ENCODE measurements at regions not wholly inside any gene's neighbourhood (a gene's known extent, or its start where the extent isn't known, plus 50 kb on each side); places are given as distances from the start of the nearest gene placed in this dataset.

GRCh38 chr4:71230271-71231128 lies 108.3 kb upstream of the SLC4A4 start:
- peak; percentile 63 for ATAC-seq
- no peaks in the 10 kb centered on the region for H4K20me1 ChIP-seq (ENCODE audit: control insufficient read depth, insufficient read depth)
- ChIA-PET RAD21 (ENCODE audit: unreplicated experiment) (interaction anchor here (0.6 to 1.9 kb wide), 9 partner anchors 21 to 479 kb away, joined by 3 to 7 read pairs (median 4); no protein-coding TSS in a partner anchor), SMC1A (ENCODE audit: uncharacterized antibody, unreplicated experiment) (interaction anchor here (0.7 to 3.6 kb wide), 14 partner anchors 12 to 1056 kb away, joined by 3 to 20 read pairs (median 4); no protein-coding TSS in a partner anchor), CTCF (interaction anchor here (0.7 to 4.1 kb wide), 21 partner anchors 9 to 1074 kb away, joined by 3 to 34 read pairs (median 5); no protein-coding TSS in a partner anchor), POLR2A (interaction anchor here (0.6 kb wide), 1 partner anchor 481 kb away, joined by 3 read pairs; no protein-coding TSS in a partner anchor)
- H3K27me3 ChIP-seq (replicated peaks in 1 of 2; ENCODE audit: control insufficient read depth in 2 of 2, insufficient read depth in 2 of 2, low read length in 1 of 2), result peaks cover 0 to 2% of the 10 kb centered on the region in 2 experiments; a peak in 2 of 4 replicates
- BruUV-seq (replicated peaks), result no TSS peak
- no peak overlapping the region for H3K4me2 ChIP-seq (ENCODE audit: control insufficient read depth, insufficient read depth)
- intact Hi-C loops (cut with micrococcal nuclease; ENCODE audit: unreplicated experiment), result no loop called here
- TF ChIP-seq SPI1 (IDR thresholded peaks at IDR 0.05; ENCODE audit: borderline replicate concordance, insufficient read depth, low read depth, low read length) (peak; percentile 49; the same call in 1 of the 2 replicates), MEF2A (IDR thresholded peaks at IDR 0.05; ENCODE audit: insufficient read depth, low read depth, low read length) (no peak)
- no peaks in the 10 kb centered on the region for H3K36me3 ChIP-seq (ENCODE audit: control insufficient read depth in 2 of 2, insufficient read depth in 2 of 2, low read length in 1 of 2)
- H3K4me1 ChIP-seq (ENCODE audit: control insufficient read depth, insufficient read depth, low read length), result no peaks in the 10 kb centered on the region
- no peak for DNase-seq (ENCODE audit: low read depth, low spot score)
- no peak overlapping the region for H2AFZ ChIP-seq (ENCODE audit: control insufficient read depth, low read depth, low read length)
- FAIRE-seq, result no peak
- no peaks in the 10 kb centered on the region for H3K79me2 ChIP-seq (ENCODE audit: control insufficient read depth, insufficient read depth, low read length)
- no peak overlapping the region for H3K4me3 ChIP-seq
- H3K9me3 ChIP-seq (replicated peaks; ENCODE audit: control insufficient read depth, insufficient read depth, low read length), result no peaks in the 10 kb centered on the region
- H3K9ac ChIP-seq (ENCODE audit: control insufficient read depth, insufficient read depth, low read length), result no peak overlapping the region
- no peak overlapping the region for H3K27ac ChIP-seq (ENCODE audit: control insufficient read depth, insufficient read depth)
- 49% methylated on average over 11 of the region's 11 CpGs for WGBS (ENCODE audit: insufficient coverage, insufficient replicate concordance, low lambda C conversion rate, missing lambda C conversion rate)
- in situ Hi-C loops (cut with MboI), result no loop called here
